ENCODE measurements at regions not wholly inside any gene's neighbourhood (a gene's known extent, or its start where the extent isn't known, plus 50 kb on each side); places are given as distances from the start of the nearest gene placed in this dataset.

DNA sequence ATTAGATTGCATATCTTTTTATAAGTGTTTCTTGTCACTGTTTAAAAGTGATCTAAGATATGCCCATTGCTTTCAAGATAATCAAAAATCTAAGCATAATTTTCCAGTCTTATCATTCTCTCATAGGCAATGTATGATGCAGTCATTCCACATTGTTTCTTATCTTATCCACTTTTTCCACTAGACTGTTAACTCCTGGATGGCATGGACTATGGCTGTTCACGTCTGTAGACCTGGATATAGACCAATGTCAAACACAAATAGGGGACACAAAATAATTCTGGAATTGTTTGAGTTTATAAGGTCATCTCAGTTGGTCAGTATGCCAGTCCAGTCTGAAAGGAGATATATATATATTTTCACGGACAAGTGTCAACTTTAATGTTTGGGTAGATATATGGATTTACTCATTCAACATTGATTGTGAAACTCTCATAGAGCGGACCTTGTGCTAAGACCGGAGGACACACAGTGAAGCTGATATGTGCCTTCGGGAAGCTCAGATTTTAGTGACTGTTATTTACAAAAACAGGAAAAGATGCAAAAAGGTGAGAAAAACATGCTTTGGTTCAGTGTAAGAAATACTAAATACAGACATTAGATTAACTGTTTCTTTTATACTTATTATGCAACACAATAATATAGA lies 689.4 kb upstream of the SLC8A1 start:
- Histone ChIP-seq H3K27ac (ENCODE audit: control insufficient read depth, insufficient read depth) (no peak overlapping the region), H3K36me3 (ENCODE audit: control insufficient read depth in 2 of 2, insufficient read depth in 2 of 2, low read length in 1 of 2) (no peaks in the 10 kb centered on the region), H3K27me3 (replicated peaks in 1 of 2; ENCODE audit: control insufficient read depth in 2 of 2, insufficient read depth in 2 of 2, low read length in 1 of 2) (no peaks in the 10 kb centered on the region), H3K4me2 (ENCODE audit: control insufficient read depth, insufficient read depth) (no peak overlapping the region), H3K79me2 (ENCODE audit: control insufficient read depth, insufficient read depth, low read length) (no peaks in the 10 kb centered on the region), H4K20me1 (ENCODE audit: control insufficient read depth, insufficient read depth) (no peaks in the 10 kb centered on the region), H2AFZ (ENCODE audit: control insufficient read depth, low read depth, low read length) (no peak overlapping the region), H3K4me3 (no peak overlapping the region), H3K9ac (ENCODE audit: control insufficient read depth, insufficient read depth, low read length) (no peak overlapping the region), H3K4me1 (ENCODE audit: control insufficient read depth, insufficient read depth, low read length) (no peaks in the 10 kb centered on the region), H3K9me3 (replicated peaks; ENCODE audit: control insufficient read depth, insufficient read depth, low read length) (no peaks in the 10 kb centered on the region)
- TF ChIP-seq SUPT20H (IDR thresholded peaks at IDR 0.05; ENCODE audit: borderline replicate concordance, control insufficient read depth, low read depth, low read length): no peak
- TF ChIP-seq PAX8 (IDR thresholded peaks at IDR 0.05): no peak
- TF ChIP-seq, protein P1, sequence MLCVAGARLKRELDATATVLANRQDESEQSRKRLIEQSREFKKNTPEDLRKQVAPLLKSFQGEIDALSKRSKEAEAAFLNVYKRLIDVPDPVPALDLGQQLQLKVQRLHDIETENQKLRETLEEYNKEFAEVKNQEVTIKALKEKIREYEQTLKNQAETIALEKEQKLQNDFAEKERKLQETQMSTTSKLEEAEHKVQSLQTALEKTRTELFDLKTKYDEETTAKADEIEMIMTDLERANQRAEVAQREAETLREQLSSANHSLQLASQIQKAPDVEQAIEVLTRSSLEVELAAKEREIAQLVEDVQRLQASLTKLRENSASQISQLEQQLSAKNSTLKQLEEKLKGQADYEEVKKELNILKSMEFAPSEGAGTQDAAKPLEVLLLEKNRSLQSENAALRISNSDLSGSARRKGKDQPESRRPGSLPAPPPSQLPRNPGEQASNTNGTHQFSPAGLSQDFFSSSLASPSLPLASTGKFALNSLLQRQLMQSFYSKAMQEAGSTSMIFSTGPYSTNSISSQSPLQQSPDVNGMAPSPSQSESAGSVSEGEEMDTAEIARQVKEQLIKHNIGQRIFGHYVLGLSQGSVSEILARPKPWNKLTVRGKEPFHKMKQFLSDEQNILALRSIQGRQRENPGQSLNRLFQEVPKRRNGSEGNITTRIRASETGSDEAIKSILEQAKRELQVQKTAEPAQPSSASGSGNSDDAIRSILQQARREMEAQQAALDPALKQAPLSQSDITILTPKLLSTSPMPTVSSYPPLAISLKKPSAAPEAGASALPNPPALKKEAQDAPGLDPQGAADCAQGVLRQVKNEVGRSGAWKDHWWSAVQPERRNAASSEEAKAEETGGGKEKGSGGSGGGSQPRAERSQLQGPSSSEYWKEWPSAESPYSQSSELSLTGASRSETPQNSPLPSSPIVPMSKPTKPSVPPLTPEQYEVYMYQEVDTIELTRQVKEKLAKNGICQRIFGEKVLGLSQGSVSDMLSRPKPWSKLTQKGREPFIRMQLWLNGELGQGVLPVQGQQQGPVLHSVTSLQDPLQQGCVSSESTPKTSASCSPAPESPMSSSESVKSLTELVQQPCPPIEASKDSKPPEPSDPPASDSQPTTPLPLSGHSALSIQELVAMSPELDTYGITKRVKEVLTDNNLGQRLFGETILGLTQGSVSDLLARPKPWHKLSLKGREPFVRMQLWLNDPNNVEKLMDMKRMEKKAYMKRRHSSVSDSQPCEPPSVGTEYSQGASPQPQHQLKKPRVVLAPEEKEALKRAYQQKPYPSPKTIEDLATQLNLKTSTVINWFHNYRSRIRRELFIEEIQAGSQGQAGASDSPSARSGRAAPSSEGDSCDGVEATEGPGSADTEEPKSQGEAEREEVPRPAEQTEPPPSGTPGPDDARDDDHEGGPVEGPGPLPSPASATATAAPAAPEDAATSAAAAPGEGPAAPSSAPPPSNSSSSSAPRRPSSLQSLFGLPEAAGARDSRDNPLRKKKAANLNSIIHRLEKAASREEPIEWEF (IDR thresholded peaks at IDR 0.05; ENCODE audit: insufficient replicate concordance, low read depth, low read length): no peak
- TF ChIP-seq, protein P2, sequence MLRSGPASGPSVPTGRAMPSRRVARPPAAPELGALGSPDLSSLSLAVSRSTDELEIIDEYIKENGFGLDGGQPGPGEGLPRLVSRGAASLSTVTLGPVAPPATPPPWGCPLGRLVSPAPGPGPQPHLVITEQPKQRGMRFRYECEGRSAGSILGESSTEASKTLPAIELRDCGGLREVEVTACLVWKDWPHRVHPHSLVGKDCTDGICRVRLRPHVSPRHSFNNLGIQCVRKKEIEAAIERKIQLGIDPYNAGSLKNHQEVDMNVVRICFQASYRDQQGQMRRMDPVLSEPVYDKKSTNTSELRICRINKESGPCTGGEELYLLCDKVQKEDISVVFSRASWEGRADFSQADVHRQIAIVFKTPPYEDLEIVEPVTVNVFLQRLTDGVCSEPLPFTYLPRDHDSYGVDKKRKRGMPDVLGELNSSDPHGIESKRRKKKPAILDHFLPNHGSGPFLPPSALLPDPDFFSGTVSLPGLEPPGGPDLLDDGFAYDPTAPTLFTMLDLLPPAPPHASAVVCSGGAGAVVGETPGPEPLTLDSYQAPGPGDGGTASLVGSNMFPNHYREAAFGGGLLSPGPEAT (IDR thresholded peaks at IDR 0.05; ENCODE audit: low read depth): no peak
- no peak for TF ChIP-seq EGR1 (IDR thresholded peaks at IDR 0.05; ENCODE audit: borderline replicate concordance in 1 of 2, low read depth in 2 of 2, low read length in 2 of 2)
- TF ChIP-seq RCOR1 (conservative IDR thresholded peaks at IDR 0.05; ENCODE audit: low read depth, low read length): no peak
- in situ Hi-C loops (cut with MboI): no loop called here
- ChIA-PET CTCF (no interaction called here), POLR2A (no interaction called here), SMC1A (ENCODE audit: uncharacterized antibody, unreplicated experiment) (interaction anchor here (0.7 kb wide), 1 partner anchor 29 kb away, joined by 3 read pairs; no protein-coding TSS in a partner anchor), RAD21 (ENCODE audit: unreplicated experiment) (no interaction called here)
- 70% methylated on average over 5 of the region's 5 CpGs for WGBS (ENCODE audit: insufficient coverage, insufficient replicate concordance, low lambda C conversion rate, missing lambda C conversion rate)
- FAIRE-seq (no peak), ATAC-seq (no peak), DNase-seq (ENCODE audit: low read depth, low spot score) (no peak)
- no TSS peak for BruUV-seq (replicated peaks)
- intact Hi-C loops (cut with micrococcal nuclease; ENCODE audit: unreplicated experiment): no loop called here

Measured in GM12878 (cell line).